Dermis microvascular lymphatic vessel endothelial cell (primary cell): ENCODE measurements at regions not wholly inside any gene's neighbourhood (a gene's known extent, or its start where the extent isn't known, plus 50 kb on each side); places are given as distances from the start of the nearest gene placed in this dataset.

Experiments
- DNase-seq, 2 donors: peaks; one replicate each; pipeline versions ENCODE4 v3.0.0 to v3.0.0-alpha.2; 2010; ENCODE audit warnings: low read depth in 2 of 2

DNA sequence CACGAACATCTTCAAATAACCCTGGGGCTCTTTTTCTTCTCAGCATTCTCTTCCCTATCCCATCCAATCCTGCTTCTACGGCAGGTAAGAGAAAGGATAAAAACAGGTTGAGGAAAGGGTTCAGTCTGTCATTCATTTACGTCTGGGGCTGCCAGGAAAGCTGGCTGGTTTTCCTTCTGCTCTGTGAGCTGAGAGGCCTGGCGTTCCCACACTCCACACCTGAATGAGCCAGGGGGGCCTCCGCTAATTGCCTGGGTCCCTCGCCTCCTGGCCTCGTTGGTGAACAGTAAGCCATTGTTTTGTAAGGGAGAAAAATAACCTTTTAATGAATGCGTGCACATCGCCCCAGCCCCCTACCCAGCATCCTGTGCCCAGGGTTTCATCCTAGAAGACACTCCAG is 70.8 kb upstream of the SIM2 start:
- DNase-seq: no peak

DNA sequence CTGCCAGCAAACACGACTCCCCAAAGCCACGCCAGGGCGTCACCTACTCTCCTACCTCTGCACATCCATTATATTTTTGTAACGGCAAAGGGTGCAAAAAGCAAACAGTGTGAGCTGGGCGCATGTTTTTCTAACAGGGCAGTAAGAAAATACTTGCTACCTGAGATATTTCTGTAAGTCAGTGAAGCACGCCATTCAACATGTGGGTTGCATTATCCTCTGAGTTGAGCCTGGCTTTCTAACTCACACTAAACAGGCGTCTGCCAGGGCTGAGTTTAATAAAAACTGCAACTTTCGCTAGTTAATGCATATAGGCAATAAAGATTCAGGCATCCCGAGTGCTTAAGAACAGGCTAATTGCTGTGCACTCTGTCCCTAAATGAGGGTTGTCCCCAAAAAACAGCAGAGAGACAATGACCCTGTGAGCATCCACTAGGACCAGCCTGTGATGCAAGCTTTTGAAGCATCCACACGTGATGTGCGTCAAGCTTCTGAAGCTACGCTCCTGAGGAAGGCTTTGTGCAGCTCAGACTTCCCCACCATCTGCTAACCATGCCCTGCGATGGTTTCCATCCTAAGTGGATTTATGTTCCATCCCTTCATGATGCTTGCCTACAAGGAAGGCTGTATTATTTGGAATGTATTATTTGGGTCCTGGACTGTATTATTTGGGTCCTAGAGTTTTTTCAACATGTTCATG is 70.0 kb upstream of the SIM2 start:
- no peak for DNase-seq

- DNase-seq: peak; percentile 9 to 54
Observed at GRCh38 chr21:36630485-36631206, 68.3 kb upstream of the SIM2 start.

GRCh38 chr21:36636016-36636415 is 62.9 kb upstream of the SIM2 start:
- DNase-seq: no peak

DNA sequence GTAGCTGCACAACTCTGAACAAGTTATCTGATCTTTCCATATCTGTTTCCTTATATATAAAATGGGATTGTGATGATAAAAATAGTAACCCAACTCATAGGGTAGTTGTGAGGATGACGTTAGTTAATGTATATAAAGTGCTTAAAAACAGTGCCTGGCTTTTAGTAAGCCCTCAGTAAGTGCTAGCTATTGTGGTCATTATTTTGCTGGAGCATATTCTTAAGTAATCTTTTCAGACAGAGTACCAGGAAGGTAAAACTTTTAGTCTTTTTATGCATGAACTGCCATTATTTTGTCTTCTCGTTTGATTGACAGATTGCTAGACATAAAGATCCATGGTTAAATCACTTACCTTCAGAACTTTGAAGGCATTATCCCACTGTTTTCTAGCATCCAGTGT is 62.5 kb upstream of the SIM2 start:
- no peak for DNase-seq

- no peak for DNase-seq
Observed at GRCh38 chr21:36639769-36640168, 59.1 kb upstream of the SIM2 start.

GRCh38 chr21:36640174-36640720 is 58.7 kb upstream of the SIM2 start:
- DNase-seq: peak in 1 of 2 donors; percentile 30

GRCh38 chr21:36640721-36641244 is 58.1 kb upstream of the SIM2 start:
- no peak for DNase-seq

GRCh38 chr21:36641346-36641745 is 57.6 kb upstream of the SIM2 start:
- DNase-seq: no peak

DNA sequence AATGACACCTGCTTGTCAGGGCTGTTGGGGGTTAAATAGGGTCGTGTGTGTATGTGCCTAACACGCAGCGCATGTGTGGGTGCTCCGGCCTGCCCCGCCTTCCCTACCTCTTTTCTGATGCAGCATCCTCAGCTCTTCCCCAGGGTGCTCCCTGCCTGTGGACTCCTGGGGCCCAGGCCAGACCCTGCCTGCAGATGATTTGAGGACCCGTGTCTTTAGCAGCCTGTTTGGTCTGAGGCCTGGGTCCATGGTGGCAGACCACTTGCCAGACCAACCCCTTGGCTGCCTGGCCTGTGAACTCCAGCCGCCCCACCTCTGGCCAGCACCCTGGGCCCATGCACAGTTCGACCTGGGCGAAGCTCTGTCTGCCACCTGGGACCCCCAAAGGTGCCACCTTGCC is 57.0 kb upstream of the SIM2 start:
- DNase-seq: no peak

GRCh38 chr21:36642777-36643176 is 56.1 kb upstream of the SIM2 start:
- no peak for DNase-seq

GRCh38 chr21:36643374-36644250 is 55.3 kb upstream of the SIM2 start:
- DNase-seq: peak in 1 of 2 donors; percentile 13

- no peak for DNase-seq
Observed at GRCh38 chr21:36646011-36646410, 52.9 kb upstream of the SIM2 start.

- no peak for DNase-seq
Observed at GRCh38 chr21:36646645-36647044, 52.3 kb upstream of the SIM2 start.

DNA sequence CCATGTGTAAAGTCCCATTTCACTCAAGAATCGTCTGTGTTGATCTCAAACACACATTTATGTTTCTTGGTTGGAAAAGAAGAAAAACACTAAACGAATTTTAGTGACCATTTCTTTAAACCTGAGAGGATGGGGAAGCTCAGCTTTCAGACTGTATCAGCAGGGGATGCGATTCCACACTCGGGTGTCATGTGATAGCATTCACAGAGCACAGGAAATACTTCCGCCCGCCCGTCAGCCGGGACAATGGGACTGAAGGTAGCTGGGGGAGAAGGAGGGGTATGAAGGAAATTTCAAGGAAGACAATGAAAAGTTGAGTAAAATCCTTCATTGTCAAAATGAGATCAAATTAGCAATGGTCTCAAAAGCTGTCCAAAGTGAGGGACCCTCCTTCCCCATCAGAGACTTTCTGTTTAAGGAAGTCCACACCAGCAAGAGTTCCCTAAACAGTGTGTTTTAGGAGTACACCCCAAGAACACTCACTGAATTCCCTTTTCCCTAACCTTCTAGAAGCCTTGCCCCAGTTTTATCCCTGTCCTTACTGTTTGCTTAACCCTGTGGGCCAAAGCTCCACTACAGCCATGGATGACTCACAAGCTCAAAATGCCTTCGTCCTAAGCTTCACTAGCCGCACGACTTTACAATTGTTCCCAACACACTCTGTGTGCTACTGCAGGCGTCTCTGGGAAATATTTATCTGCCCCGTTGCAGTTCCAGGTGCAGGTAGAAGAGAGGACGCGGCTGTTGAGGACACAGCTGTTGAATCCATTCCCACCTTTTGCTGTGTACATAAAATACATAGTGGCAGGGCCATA is 51.4 kb upstream of the SIM2 start:
- DNase-seq: peak in 1 of 2 donors; percentile 67
